Pancreas (tissue), 10 donors: ENCODE measurements at regions not wholly inside any gene's neighbourhood (a gene's known extent, or its start where the extent isn't known, plus 50 kb on each side); places are given as distances from the start of the nearest gene placed in this dataset.
"Not testable (repeated sequence)": the region's sequence is repeated elsewhere in the genome, so short reads cannot be mapped to it uniquely, and the experiment has no call there.

ENCODE experiments used
- ATAC-seq, 4 donors: fragments of 200-7000 bp; cut with Tn5 transposase; one replicate each; pipeline versions ENCODE4 v1.8.0 to v1.9.1; 2020; ENCODE audit warnings: mild to moderate bottlenecking in 4 of 4, moderate library complexity in 4 of 4
- DNase-seq, 6 donors: peaks; one replicate each; pipeline ENCODE4 v3.0.0-alpha.2; 2020
- FAIRE-seq: peaks from 2 replicates; lab custom pipeline; 2012; peaks lifted over from hg19 to GRCh38; lab: Jason Lieb, UNC
- H3K27ac ChIP-seq, 4 donors: fragments of 200-600 bp; sonication (generic); 1 replicate in 3 of 4; 2 replicates in 1 of 4; pipeline versions ENCODE4 v1.5.0 to v1.8.0; 2020
- H3K27me3 ChIP-seq, 4 donors: fragments of 200-600 bp; one replicate each; pipeline ENCODE4 v1.8.0; 2021
- H3K36me3 ChIP-seq, 3 donors: fragments of 200-600 bp; sonication (generic) in 1 of 3; one replicate each; pipeline versions ENCODE4 v1.5.0 to v1.8.0; 2020 to 2021
- H3K4me1 ChIP-seq, 3 donors: fragments of 200-600 bp; one replicate each; pipeline ENCODE4 v1.8.0; 2021
- H3K4me3 ChIP-seq, 4 donors: fragments of 200-600 bp; sonication (generic) in 2 of 4; one replicate each; pipeline versions ENCODE4 v1.5.0 to v1.8.0; 2020 to 2021
- H3K9me3 ChIP-seq, 4 donors: fragments of 200-600 bp; one replicate each; pipeline ENCODE4 v1.8.0; 2021
- CTCF ChIP-seq, 4 donors: fragments of 200-600 bp; sonication (generic) in 3 of 4; IDR thresholded peaks; one replicate each; pipeline versions ENCODE4 v1.5.0 to v1.8.0; 2021; ENCODE audit warnings: antibody characterized with exemption in 4 of 4
- WGBS, 2 donors: extraction: QIAGEN DNeasy Blood & Tissue Kit; methylation state at CpG; one replicate each; pipeline ENCODE4 v1.1.7; 2013; 5-methylcytosine and 5-hydroxymethylcytosine counted together
- intact Hi-C, 3 donors: fragments of 100-400 bp; cut with DNase I; formaldehyde crosslinking; loops; one replicate each; pipeline versions ENCODE4 v1.11.1 to v1.14.2; 2022
- donor health status: healthy with polysubstance abuse.
- donor health status: DM: no; HTN: no; CAD: no; lungs with moderate emphysema.
- donor health status: DM: no; HTN: no; CAD: no.
- donor health status: control.
- donor health status: control.
- donor health status: Bipolar disorder and iron deficiency.
- donor health status: DM: yes; HTN: yes; CAD: no.
- donor health status: DM: no; HTN: no; CAD: no.
- donor health status: DM: no; HTN: no; CAD: no.
- donor health status: DM: yes; HTN: yes; CAD: no.

GRCh38 chr13:54261856-54262255 lies 1233.2 kb downstream of the OLFM4 start:
- Histone ChIP-seq H3K4me3 (no peak overlapping the region), H3K27ac (no peak overlapping the region), H3K27me3 (no peaks in the 10 kb centered on the region), H3K36me3 (no peaks in the 10 kb centered on the region), H3K4me1 (no peaks in the 10 kb centered on the region), H3K9me3 (no peaks in the 10 kb centered on the region)
- WGBS, 2 donors, result 47 to 61% methylated on average over 2 of the region's 2 CpGs
- no peak for DNase-seq
- intact Hi-C loops, result no loop called here
- no peak for ATAC-seq
- FAIRE-seq, result no peak
- TF ChIP-seq CTCF (IDR thresholded peaks at IDR 0.05), result no peak

GRCh38 chr13:54263868-54264267 lies 1235.3 kb downstream of the OLFM4 start:
- DNase-seq (no peak), FAIRE-seq (no peak), ATAC-seq (no peak)
- Histone ChIP-seq H3K27ac (no peak overlapping the region), H3K4me1 (no peaks in the 10 kb centered on the region), H3K9me3 (no peaks in the 10 kb centered on the region), H3K4me3 (no peak overlapping the region), H3K36me3 (no peaks in the 10 kb centered on the region), H3K27me3 (no peaks in the 10 kb centered on the region)
- intact Hi-C loops, result no loop called here
- no peak for TF ChIP-seq CTCF (IDR thresholded peaks at IDR 0.05)

GRCh38 chr13:54267253-54267668 lies 1238.6 kb downstream of the OLFM4 start:
- H3K27me3 ChIP-seq, H3K4me1 ChIP-seq, H3K9me3 ChIP-seq, FAIRE-seq, H3K4me3 ChIP-seq, H3K36me3 ChIP-seq, ATAC-seq, H3K27ac ChIP-seq, intact Hi-C loops, DNase-seq: not testable (repeated sequence)
- WGBS, 2 donors, result 47 to 48% methylated on average over 6 of the region's 6 CpGs

- 73 to 82% methylated on average over 10 of the region's 11 CpGs for WGBS, 2 donors
- not testable (repeated sequence) for DNase-seq, ATAC-seq
Observed at GRCh38 chr13:54268013-54268695, 1239.5 kb downstream of the OLFM4 start.

GRCh38 chr13:54287062-54287764 lies 1258.6 kb downstream of the OLFM4 start:
- 84 to 86% methylated on average over 10 of the region's 10 CpGs for WGBS, 2 donors
- H3K36me3 ChIP-seq, result no peaks in the 10 kb centered on the region
- no peak for TF ChIP-seq CTCF (IDR thresholded peaks at IDR 0.05)
- DNase-seq (no peak), FAIRE-seq (no peak), ATAC-seq (no peak)
- no peaks in the 10 kb centered on the region for H3K9me3 ChIP-seq
- intact Hi-C loops, result no loop called here
- H3K27ac ChIP-seq, result no peak overlapping the region
- no peaks in the 10 kb centered on the region for H3K4me1 ChIP-seq
- H3K4me3 ChIP-seq, result no peak overlapping the region
- no peaks in the 10 kb centered on the region for H3K27me3 ChIP-seq

More at GRCh38 chr13:54268013-54268695, 1239.5 kb downstream of the OLFM4 start:
- H3K27ac ChIP-seq, H3K9me3 ChIP-seq, intact Hi-C loops, H3K36me3 ChIP-seq, H3K27me3 ChIP-seq, H3K4me1 ChIP-seq, H3K4me3 ChIP-seq, FAIRE-seq: not testable (repeated sequence)

- no peaks in the 10 kb centered on the region for H3K36me3 ChIP-seq
- no peaks in the 10 kb centered on the region for H3K4me1 ChIP-seq
- TF ChIP-seq CTCF (IDR thresholded peaks at IDR 0.05), result no peak
- no peak for DNase-seq
- intact Hi-C loops, result no loop called here
- no peak overlapping the region for H3K27ac ChIP-seq
- no peaks in the 10 kb centered on the region for H3K9me3 ChIP-seq
- H3K27me3 ChIP-seq, result no peaks in the 10 kb centered on the region
- WGBS, 2 donors, result 63 to 79% methylated on average over 2 of the region's 2 CpGs
- H3K4me3 ChIP-seq, result no peak overlapping the region
- no peak for ATAC-seq
- FAIRE-seq, result no peak
Observed at GRCh38 chr13:54301085-54301484, 1272.5 kb downstream of the OLFM4 start.
